H9 (cell line): ENCODE measurements at regions not wholly inside any gene's neighbourhood (a gene's known extent, or its start where the extent isn't known, plus 50 kb on each side); places are given as distances from the start of the nearest gene placed in this dataset.

Experiments
- DNase-seq: peaks from one replicate; pipeline ENCODE4 v3.0.0-alpha.2; 2017
- H2AFZ ChIP-seq: one replicate; pipeline ENCODE4 v1.6.1; 2013; ENCODE audit warnings: mild to moderate bottlenecking, low read length, control low read depth, moderate library complexity
- H2AK5ac ChIP-seq: 2 replicates; pipeline ENCODE4 v1.6.1; 2013; ENCODE audit warnings: low read length, control low read depth, mixed read lengths; ENCODE audit not compliant: insufficient read length
- H2BK120ac ChIP-seq: one replicate; pipeline ENCODE4 v1.6.1; 2013; ENCODE audit warnings: low read depth, mild to moderate bottlenecking, low read length, control low read depth, inconsistent platforms; ENCODE audit not compliant: poor library complexity, severe bottlenecking
- H2BK12ac ChIP-seq: 2 replicates; pipeline ENCODE4 v1.6.1; 2013; ENCODE audit warnings: low read length, control low read depth, mixed read lengths, low read depth; ENCODE audit not compliant: insufficient read length
- H2BK15ac ChIP-seq: 2 replicates; pipeline ENCODE4 v1.6.1; 2013; ENCODE audit warnings: low read depth, low read length, control low read depth
- H2BK20ac ChIP-seq: one replicate; pipeline ENCODE4 v1.6.1; 2013; ENCODE audit warnings: low read depth, mild to moderate bottlenecking, low read length, control low read depth, inconsistent platforms; ENCODE audit not compliant: poor library complexity, severe bottlenecking
- H2BK5ac ChIP-seq: 2 replicates; pipeline ENCODE4 v1.6.1; 2013; ENCODE audit warnings: low read length, control low read depth, mixed read lengths; ENCODE audit not compliant: insufficient read length
- H3K14ac ChIP-seq: 2 replicates; pipeline ENCODE4 v1.6.1; 2013; ENCODE audit warnings: low read length, control low read depth; ENCODE audit not compliant: insufficient read depth
- H3K18ac ChIP-seq: 2 replicates; pipeline ENCODE4 v1.6.1; 2013; ENCODE audit warnings: low read depth, mild to moderate bottlenecking, mixed read lengths, low read length, control low read depth; ENCODE audit not compliant: insufficient read length
- H3K23ac ChIP-seq: 2 replicates; pipeline ENCODE4 v1.6.1; 2013; ENCODE audit warnings: low read length, control low read depth, mixed read lengths, low read depth; ENCODE audit not compliant: insufficient read length
- H3K23me2 ChIP-seq: 2 replicates; pipeline ENCODE4 v1.6.1; 2013; ENCODE audit warnings: low read depth, mild to moderate bottlenecking, mixed read lengths, low read length, control low read depth; ENCODE audit not compliant: insufficient read length, poor library complexity, severe bottlenecking
- H3K27ac ChIP-seq: 2 replicates; pipeline ENCODE4 v1.5.1; 2013; ENCODE audit warnings: low read length, control low read depth, mixed read lengths, low read depth; ENCODE audit not compliant: insufficient read length
- H3K27me3 ChIP-seq: 2 replicates; pipeline ENCODE4 v1.6.1; 2013; ENCODE audit warnings: low read length, control low read depth, inconsistent platforms; ENCODE audit not compliant: insufficient read depth
- H3K4ac ChIP-seq: 2 replicates; pipeline ENCODE4 v1.6.1; 2013; ENCODE audit warnings: low read depth, mild to moderate bottlenecking, control low read depth, inconsistent platforms, low read length, moderate library complexity
- H3K4me1 ChIP-seq: 2 replicates; pipeline ENCODE4 v1.6.1; 2013; ENCODE audit warnings: low read length, control low read depth, inconsistent platforms; ENCODE audit not compliant: insufficient read depth
- H3K4me2 ChIP-seq: 2 replicates; pipeline ENCODE4 v1.6.1; 2013; ENCODE audit warnings: low read length, control low read depth, mixed read lengths; ENCODE audit not compliant: insufficient read length, insufficient read depth
- H3K56ac ChIP-seq: 2 replicates; pipeline ENCODE4 v1.6.1; 2013; ENCODE audit warnings: low read depth, mild to moderate bottlenecking, mixed read lengths, low read length, control low read depth; ENCODE audit not compliant: insufficient read length
- H3K79me1 ChIP-seq: 2 replicates; pipeline ENCODE4 v1.6.1; 2013; ENCODE audit warnings: low read depth, mild to moderate bottlenecking, moderate library complexity, low read length, control low read depth, inconsistent platforms; ENCODE audit not compliant: insufficient read depth, poor library complexity, severe bottlenecking
- H3K79me2 ChIP-seq: 2 replicates; pipeline ENCODE4 v1.6.1; 2013; ENCODE audit warnings: low read length, control low read depth, inconsistent platforms; ENCODE audit not compliant: insufficient read depth
- H3K9ac ChIP-seq: 2 replicates; pipeline ENCODE4 v1.6.1; 2013; ENCODE audit warnings: low read length, control low read depth, mixed read lengths; ENCODE audit not compliant: insufficient read length; ENCODE audit errors: extremely low read depth
- H3K9me3 ChIP-seq: one replicate; pipeline ENCODE4 v1.6.1; 2013; ENCODE audit warnings: low read depth, low read length, inconsistent platforms; ENCODE audit not compliant: control insufficient read depth
- H3T11ph ChIP-seq: one replicate; pipeline ENCODE4 v1.6.1; 2013; ENCODE audit warnings: mild to moderate bottlenecking, low read length, control low read depth, inconsistent platforms
- H4K20me1 ChIP-seq: one replicate; pipeline ENCODE4 v1.6.1; 2013; ENCODE audit not compliant: control insufficient read depth, insufficient read length, insufficient read depth
- H4K5ac ChIP-seq: 2 replicates; pipeline ENCODE4 v1.6.1; 2013; ENCODE audit warnings: low read depth, mild to moderate bottlenecking, mixed read lengths, low read length, control low read depth; ENCODE audit not compliant: insufficient read length
- H4K8ac ChIP-seq: replicated peaks from 2 replicates; pipeline ENCODE4 v1.6.1; 2013; ENCODE audit warnings: low read length, control low read depth, mixed read lengths, low read depth; ENCODE audit not compliant: insufficient read length
- H4K91ac ChIP-seq: 2 replicates; pipeline ENCODE4 v1.6.1; 2013; ENCODE audit warnings: low read depth, mild to moderate bottlenecking, moderate library complexity, mixed read lengths, low read length, control low read depth; ENCODE audit not compliant: insufficient read length
- H3K27ac Mint-ChIP-seq, 3 experiments: 2 replicates in 2 of 3; 3 replicates in 1 of 3; pipeline ENCODE4 v1.8.0; 2020 to 2021; ENCODE audit warnings: mixed read lengths in 3 of 3, mild to moderate bottlenecking in 1 of 3, moderate library complexity in 1 of 3
- H3K27me3 Mint-ChIP-seq: 2 replicates; pipeline ENCODE4 v1.8.0; 2021; ENCODE audit warnings: low read depth, mild to moderate bottlenecking, moderate library complexity, mixed read lengths
- H3K36me3 Mint-ChIP-seq, 3 experiments: 2 replicates in 2 of 3; 3 replicates in 1 of 3; pipeline ENCODE4 v1.8.0; 2020 to 2021; ENCODE audit warnings: low read depth in 3 of 3, mixed read lengths in 3 of 3; ENCODE audit not compliant: insufficient read depth in 1 of 3
- H3K4me1 Mint-ChIP-seq, 2 experiments: 2 replicates each; pipeline ENCODE4 v1.8.0; 2020; ENCODE audit warnings: mixed read lengths in 2 of 2
- H3K4me3 Mint-ChIP-seq, 2 experiments: 2 replicates in 1 of 2; 3 replicates in 1 of 2; pipeline ENCODE4 v1.8.0; 2020 to 2021; ENCODE audit warnings: mild to moderate bottlenecking in 2 of 2, mixed read lengths in 2 of 2, moderate library complexity in 1 of 2
- H3K9me3 Mint-ChIP-seq, 2 experiments: 2 replicates in 1 of 2; 3 replicates in 1 of 2; pipeline ENCODE4 v1.8.0; 2020; ENCODE audit warnings: mild to moderate bottlenecking in 2 of 2, mixed read lengths in 2 of 2, moderate library complexity in 1 of 2
- WGBS: extraction: QIAGEN DNeasy Blood & Tissue Kit; methylation state at CpG from one replicate; pipeline ENCODE4 v1.1.7; 2013; ENCODE audit warnings: missing lambda C conversion rate, low lambda C conversion rate, mixed read lengths; ENCODE audit not compliant: insufficient read length; ENCODE audit errors: extremely low coverage; 5-methylcytosine and 5-hydroxymethylcytosine counted together
- TF ChIP-seq, protein P1 (sequence below): fragments of 200-600 bp; sonication (generic); conservative IDR thresholded peaks from 3 replicates; pipeline ENCODE4 v1.8.0; 2021; ENCODE audit warnings: antibody characterized with exemption, mild to moderate bottlenecking

DNA sequence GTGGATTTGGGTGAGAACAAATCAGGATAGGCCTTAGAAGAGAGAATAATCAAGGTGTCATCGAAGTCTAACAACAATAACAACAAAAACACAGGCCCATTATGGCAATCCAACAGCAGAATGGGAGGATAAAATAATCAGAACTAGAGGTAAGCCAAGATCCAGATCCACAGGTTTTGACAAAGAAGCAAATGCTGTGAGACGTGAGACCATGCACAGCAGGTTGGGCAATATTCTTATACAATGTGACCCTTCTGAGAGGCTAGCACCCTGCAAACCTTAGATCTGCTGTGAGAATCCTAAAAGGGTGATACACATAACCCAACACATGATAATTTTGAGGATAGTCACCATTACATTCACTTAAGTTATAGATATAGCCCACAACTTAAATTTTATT is 352.9 kb downstream of the CDH10 start:
- Mint-ChIP-seq H3K36me3 (no peaks in the 10 kb centered on the region; a peak in 1 of 7 replicates), H3K4me3 (no peak overlapping the region), H3K4me1 (no peaks in the 10 kb centered on the region), H3K27ac (no peak overlapping the region), H3K27me3 (no peaks in the 10 kb centered on the region), H3K9me3 (peaks cover 1 to 2% of the 10 kb centered on the region in 2 experiments; a peak in 3 of 5 replicates)
- H3T11ph ChIP-seq = no peak overlapping the region
- H4K8ac ChIP-seq = no peak overlapping the region
- H3K9me3 ChIP-seq = no peaks in the 10 kb centered on the region
- no peaks in the 10 kb centered on the region for H3K79me1 ChIP-seq
- no peak overlapping the region for H3K4me2 ChIP-seq
- H3K4me1 ChIP-seq = no peaks in the 10 kb centered on the region
- DNase-seq = no peak
- no peaks in the 10 kb centered on the region for H3K23me2 ChIP-seq
- no peak overlapping the region for H3K27ac ChIP-seq
- H3K14ac ChIP-seq = no peak overlapping the region
- H4K91ac ChIP-seq = no peak overlapping the region
- no peak overlapping the region for H3K18ac ChIP-seq
- H2BK12ac ChIP-seq = no peak overlapping the region
- H4K5ac ChIP-seq = no peak overlapping the region
- no peak overlapping the region for H2AFZ ChIP-seq
- H2BK20ac ChIP-seq = no peak overlapping the region
- no peak overlapping the region for H2BK5ac ChIP-seq
- H3K27me3 ChIP-seq = no peaks in the 10 kb centered on the region
- no peak overlapping the region for H3K9ac ChIP-seq
- no peaks in the 10 kb centered on the region for H3K79me2 ChIP-seq
- no peak overlapping the region for H2BK15ac ChIP-seq
- H3K4ac ChIP-seq = no peak overlapping the region
- no peak overlapping the region for H2BK120ac ChIP-seq
- H3K23ac ChIP-seq = no peak overlapping the region
- H2AK5ac ChIP-seq = no peak overlapping the region
- H4K20me1 ChIP-seq = no peaks in the 10 kb centered on the region
- no CpG with 5 or more reads among the region's 2 CpGs for WGBS
- TF ChIP-seq, protein P1, sequence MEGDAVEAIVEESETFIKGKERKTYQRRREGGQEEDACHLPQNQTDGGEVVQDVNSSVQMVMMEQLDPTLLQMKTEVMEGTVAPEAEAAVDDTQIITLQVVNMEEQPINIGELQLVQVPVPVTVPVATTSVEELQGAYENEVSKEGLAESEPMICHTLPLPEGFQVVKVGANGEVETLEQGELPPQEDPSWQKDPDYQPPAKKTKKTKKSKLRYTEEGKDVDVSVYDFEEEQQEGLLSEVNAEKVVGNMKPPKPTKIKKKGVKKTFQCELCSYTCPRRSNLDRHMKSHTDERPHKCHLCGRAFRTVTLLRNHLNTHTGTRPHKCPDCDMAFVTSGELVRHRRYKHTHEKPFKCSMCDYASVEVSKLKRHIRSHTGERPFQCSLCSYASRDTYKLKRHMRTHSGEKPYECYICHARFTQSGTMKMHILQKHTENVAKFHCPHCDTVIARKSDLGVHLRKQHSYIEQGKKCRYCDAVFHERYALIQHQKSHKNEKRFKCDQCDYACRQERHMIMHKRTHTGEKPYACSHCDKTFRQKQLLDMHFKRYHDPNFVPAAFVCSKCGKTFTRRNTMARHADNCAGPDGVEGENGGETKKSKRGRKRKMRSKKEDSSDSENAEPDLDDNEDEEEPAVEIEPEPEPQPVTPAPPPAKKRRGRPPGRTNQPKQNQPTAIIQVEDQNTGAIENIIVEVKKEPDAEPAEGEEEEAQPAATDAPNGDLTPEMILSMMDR = no peak
- no peak overlapping the region for H3K56ac ChIP-seq
